Gastroesophageal sphincter (tissue), 4 donors: ENCODE measurements at regions not wholly inside any gene's neighbourhood (a gene's known extent, or its start where the extent isn't known, plus 50 kb on each side); places are given as distances from the start of the nearest gene placed in this dataset.

ENCODE experiments used
- ATAC-seq: fragments of 150-250 bp; one replicate; pipeline ENCODE4 v1.9.1; 2016; ENCODE audit warnings: mild to moderate bottlenecking, moderate library complexity
- H3K27ac ChIP-seq, 4 donors: fragments of 200-600 bp; sonication (generic) in 3 of 4; 1 replicate in 3 of 4; 2 replicates in 1 of 4; pipeline ENCODE4 v1.5.1; 2016 to 2019
- H3K27me3 ChIP-seq: fragments of 200-600 bp; sonication (generic); one replicate; pipeline ENCODE4 v1.5.1; 2019
- H3K36me3 ChIP-seq, 2 donors: fragments of 200-600 bp; sonication (generic); one replicate each; pipeline ENCODE4 v1.5.1; 2019; ENCODE audit warnings: control low read depth in 1 of 2
- H3K4me1 ChIP-seq, 3 donors: fragments of 200-600 bp; sonication (generic); 1 replicate in 2 of 3; 2 replicates in 1 of 3; pipeline ENCODE4 v1.5.1; 2016 to 2019; ENCODE audit warnings: control low read depth in 2 of 3
- H3K4me3 ChIP-seq, 2 donors: fragments of 200-600 bp; sonication (generic); one replicate each; pipeline ENCODE4 v1.5.1; 2019; ENCODE audit warnings: mild to moderate bottlenecking in 1 of 2, moderate library complexity in 1 of 2
- H3K9me3 ChIP-seq, 3 donors: fragments of 200-600 bp; sonication (generic); one replicate each; pipeline ENCODE4 v1.5.1; 2017 to 2019; ENCODE audit warnings: control low read depth in 2 of 3
- CTCF ChIP-seq, 4 experiments: fragments of 200-600 bp in 2 of 4; fragments of 450-650 bp in 2 of 4; sonication (generic) in 1 of 4; IDR thresholded peaks; one replicate each; pipeline ENCODE4 v1.5.1; 2017 to 2019; ENCODE audit warnings: antibody characterized with exemption in 4 of 4, mild to moderate bottlenecking in 2 of 4, moderate library complexity in 2 of 4
- EP300 ChIP-seq: sonication (generic); formaldehyde crosslinking; IDR thresholded peaks from one replicate; pipeline ENCODE4 v1.6.1; 2017; ENCODE audit warnings: antibody characterized with exemption, mild to moderate bottlenecking
- POLR2A ChIP-seq, 2 donors: fragments of 450-650 bp; IDR thresholded peaks; one replicate each; pipeline ENCODE4 v1.6.1; 2017; ENCODE audit warnings: antibody characterized with exemption in 2 of 2, mild to moderate bottlenecking in 2 of 2, moderate library complexity in 1 of 2
- POLR2AphosphoS5 ChIP-seq: sonication (generic); formaldehyde crosslinking; IDR thresholded peaks from one replicate; pipeline ENCODE4 v1.6.1; 2017; ENCODE audit warnings: antibody characterized with exemption
- WGBS, 2 donors: methylation state at CpG; one replicate each; pipeline ENCODE4 v1.1.5; 2018; ENCODE audit warnings: low coverage in 1 of 2; 5-methylcytosine and 5-hydroxymethylcytosine counted together

GRCh38 chr13:67841071-67841470 lies 610.9 kb upstream of the PCDH9 start:
- Histone ChIP-seq H3K4me1 (no peaks in the 10 kb centered on the region), H3K27ac (no peak overlapping the region), H3K36me3 (no peaks in the 10 kb centered on the region), H3K27me3 (no peaks in the 10 kb centered on the region), H3K9me3 (peaks cover 0 to under 1% (median 0%) of the 10 kb centered on the region in 3 donors), H3K4me3 (no peak overlapping the region)
- TF ChIP-seq EP300 = no peak
- TF ChIP-seq POLR2A (IDR thresholded peaks at IDR 0.05) = no peak
- TF ChIP-seq CTCF (IDR thresholded peaks at IDR 0.05) = no peak
- ATAC-seq = no peak
- 80% methylated on average over 1 of the region's 7 CpGs; no CpG with 5 or more reads in 1 of the 2 donors for WGBS, 2 donors

DNA sequence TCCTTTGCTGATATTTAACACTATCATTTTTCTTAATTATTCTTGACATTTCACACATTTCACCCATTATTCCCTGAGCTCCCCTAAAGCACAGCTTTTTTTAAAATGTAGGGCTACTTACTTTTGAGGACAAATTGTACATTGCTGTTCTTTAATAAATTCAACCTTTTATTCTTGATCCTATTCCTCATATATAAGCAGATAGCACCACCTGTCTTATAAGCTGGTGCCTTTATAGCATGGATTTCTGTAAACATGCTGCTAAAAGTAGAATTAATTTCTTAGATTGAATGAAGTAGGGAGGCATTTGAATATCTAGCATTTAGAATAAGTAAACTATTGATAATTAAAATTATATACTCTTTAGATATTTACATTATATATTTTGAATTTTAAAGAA lies 603.4 kb upstream of the PCDH9 start:
- Histone ChIP-seq H3K9me3 (peaks cover 0 to 5% (median 0%) of the 10 kb centered on the region in 3 donors), H3K36me3 (no peaks in the 10 kb centered on the region), H3K27ac (no peak overlapping the region), H3K4me1 (no peaks in the 10 kb centered on the region), H3K27me3 (no peaks in the 10 kb centered on the region), H3K4me3 (no peak overlapping the region)
- no peak for ATAC-seq
- TF ChIP-seq CTCF (IDR thresholded peaks at IDR 0.05) (no peak), POLR2AphosphoS5 (no peak), POLR2A (IDR thresholded peaks at IDR 0.05) (no peak), EP300 (no peak)

GRCh38 chr13:67829641-67830040 lies 599.5 kb upstream of the PCDH9 start:
- Histone ChIP-seq H3K27me3 (no peaks in the 10 kb centered on the region), H3K4me3 (no peak overlapping the region), H3K9me3 (no peaks in the 10 kb centered on the region), H3K27ac (no peak overlapping the region), H3K36me3 (no peaks in the 10 kb centered on the region), H3K4me1 (no peaks in the 10 kb centered on the region)
- 67 to 83% methylated on average over 1 to 2 of the region's 3 CpGs for WGBS, 2 donors
- no peak for TF ChIP-seq POLR2A (IDR thresholded peaks at IDR 0.05)
- TF ChIP-seq POLR2AphosphoS5 = no peak
- no peak for TF ChIP-seq EP300
- no peak for TF ChIP-seq CTCF (IDR thresholded peaks at IDR 0.05)
- no peak for ATAC-seq

GRCh38 chr13:67827992-67828391 lies 597.9 kb upstream of the PCDH9 start:
- no peak overlapping the region for H3K4me3 ChIP-seq
- H3K27me3 ChIP-seq = no peaks in the 10 kb centered on the region
- H3K36me3 ChIP-seq = no peaks in the 10 kb centered on the region
- TF ChIP-seq EP300 = no peak
- no peak for TF ChIP-seq POLR2AphosphoS5
- TF ChIP-seq CTCF (IDR thresholded peaks at IDR 0.05) = no peak
- no peak for TF ChIP-seq POLR2A (IDR thresholded peaks at IDR 0.05)
- no peaks in the 10 kb centered on the region for H3K4me1 ChIP-seq
- ATAC-seq = no peak
- H3K9me3 ChIP-seq = no peaks in the 10 kb centered on the region
- H3K27ac ChIP-seq = no peak overlapping the region

- Histone ChIP-seq H3K9me3 (no peaks in the 10 kb centered on the region), H3K27me3 (no peaks in the 10 kb centered on the region), H3K27ac (no peak overlapping the region), H3K4me3 (no peak overlapping the region), H3K4me1 (no peaks in the 10 kb centered on the region), H3K36me3 (no peaks in the 10 kb centered on the region)
- no peak for ATAC-seq
- 66 to 77% methylated on average over 2 of the region's 2 CpGs for WGBS, 2 donors
- TF ChIP-seq CTCF (IDR thresholded peaks at IDR 0.05) (no peak), EP300 (no peak), POLR2A (IDR thresholded peaks at IDR 0.05) (no peak)
Measured at GRCh38 chr13:67821606-67822005, 591.5 kb upstream of the PCDH9 start.
